ENCODE measurements at regions not wholly inside any gene's neighbourhood (a gene's known extent, or its start where the extent isn't known, plus 50 kb on each side); places are given as distances from the start of the nearest gene placed in this dataset.

GRCh38 chr2:215692387-215693079 is 256.7 kb upstream of the FN1 start:
- TF ChIP-seq CTCF (IDR thresholded peaks at IDR 0.05; ENCODE audit: borderline replicate concordance, extremely low read depth, insufficient read depth): no peak
- FAIRE-seq (no peak), DNase-seq (peak in 1 of 5 donors; percentile 56)
- no peaks in the 10 kb centered on the region for H3K4me1 ChIP-seq (ENCODE audit: control insufficient read depth in 2 of 3, insufficient read depth in 2 of 3, low read depth in 1 of 3, low read length in 3 of 3)
- no peaks in the 10 kb centered on the region for H3K27me3 ChIP-seq (ENCODE audit: control insufficient read depth, insufficient read depth, low read length)
- H3K9ac ChIP-seq (ENCODE audit: low read length in 3 of 3): no peak overlapping the region
- no peak overlapping the region for H3K27ac ChIP-seq (ENCODE audit: low read depth in 2 of 2, low read length in 2 of 2)
- intact Hi-C loops (cut with DNase I): no loop called here
- H3K4me3 ChIP-seq (ENCODE audit: low read length in 3 of 3): no peak overlapping the region
- no peaks in the 10 kb centered on the region for H3K9me3 ChIP-seq (ENCODE audit: control insufficient read depth in 2 of 3, insufficient read depth in 1 of 3, low read length in 3 of 3)
- H3K36me3 ChIP-seq (ENCODE audit: control insufficient read depth in 2 of 3, insufficient read depth in 3 of 3, low read length in 3 of 3): no peaks in the 10 kb centered on the region

- Histone ChIP-seq H3K4me1 (ENCODE audit: control insufficient read depth in 2 of 3, insufficient read depth in 2 of 3, low read depth in 1 of 3, low read length in 3 of 3) (no peaks in the 10 kb centered on the region), H3K27me3 (ENCODE audit: control insufficient read depth, insufficient read depth, low read length) (no peaks in the 10 kb centered on the region), H3K4me3 (ENCODE audit: low read length in 3 of 3) (no peak overlapping the region), H3K9ac (ENCODE audit: low read length in 3 of 3) (no peak overlapping the region), H3K36me3 (ENCODE audit: control insufficient read depth in 2 of 3, insufficient read depth in 3 of 3, low read length in 3 of 3) (no peaks in the 10 kb centered on the region), H3K27ac (ENCODE audit: low read depth in 2 of 2, low read length in 2 of 2) (no peak overlapping the region), H3K9me3 (ENCODE audit: control insufficient read depth in 2 of 3, insufficient read depth in 1 of 3, low read length in 3 of 3) (no peaks in the 10 kb centered on the region)
- no peak for FAIRE-seq
- TF ChIP-seq CTCF (IDR thresholded peaks at IDR 0.05; ENCODE audit: borderline replicate concordance, extremely low read depth, insufficient read depth): no peak
- intact Hi-C loops (cut with DNase I): no loop called here
- DNase-seq: no peak
Observed at GRCh38 chr2:215691346-215691745, 255.5 kb upstream of the FN1 start.

- H3K4me1 ChIP-seq (ENCODE audit: control insufficient read depth in 2 of 3, insufficient read depth in 2 of 3, low read depth in 1 of 3, low read length in 3 of 3): no peaks in the 10 kb centered on the region
- no peaks in the 10 kb centered on the region for H3K27me3 ChIP-seq (ENCODE audit: control insufficient read depth, insufficient read depth, low read length)
- no peaks in the 10 kb centered on the region for H3K9me3 ChIP-seq (ENCODE audit: control insufficient read depth in 2 of 3, insufficient read depth in 1 of 3, low read length in 3 of 3)
- no peak overlapping the region for H3K27ac ChIP-seq (ENCODE audit: low read depth in 2 of 2, low read length in 2 of 2)
- intact Hi-C loops (cut with DNase I): no loop called here
- H3K9ac ChIP-seq (ENCODE audit: low read length in 3 of 3): no peak overlapping the region
- no peak overlapping the region for H3K4me3 ChIP-seq (ENCODE audit: low read length in 3 of 3)
- DNase-seq (no peak), FAIRE-seq (no peak)
- H3K36me3 ChIP-seq (ENCODE audit: control insufficient read depth in 2 of 3, insufficient read depth in 3 of 3, low read length in 3 of 3): no peaks in the 10 kb centered on the region
- TF ChIP-seq CTCF (IDR thresholded peaks at IDR 0.05; ENCODE audit: borderline replicate concordance, extremely low read depth, insufficient read depth): no peak
Observed at GRCh38 chr2:215687149-215688031, 251.5 kb upstream of the FN1 start.
